H9 (cell line): ENCODE measurements at regions not wholly inside any gene's neighbourhood (a gene's known extent, or its start where the extent isn't known, plus 50 kb on each side); places are given as distances from the start of the nearest gene placed in this dataset.

Experiments used
- DNase-seq: peaks from one replicate; pipeline ENCODE4 v3.0.0-alpha.2; 2017
- H2AFZ ChIP-seq: one replicate; pipeline ENCODE4 v1.6.1; 2013; ENCODE audit warnings: mild to moderate bottlenecking, low read length, control low read depth, moderate library complexity
- H2AK5ac ChIP-seq: 2 replicates; pipeline ENCODE4 v1.6.1; 2013; ENCODE audit warnings: low read length, control low read depth, mixed read lengths; ENCODE audit not compliant: insufficient read length
- H2BK120ac ChIP-seq: one replicate; pipeline ENCODE4 v1.6.1; 2013; ENCODE audit warnings: low read depth, mild to moderate bottlenecking, low read length, control low read depth, inconsistent platforms; ENCODE audit not compliant: poor library complexity, severe bottlenecking
- H2BK12ac ChIP-seq: 2 replicates; pipeline ENCODE4 v1.6.1; 2013; ENCODE audit warnings: low read length, control low read depth, mixed read lengths, low read depth; ENCODE audit not compliant: insufficient read length
- H2BK15ac ChIP-seq: 2 replicates; pipeline ENCODE4 v1.6.1; 2013; ENCODE audit warnings: low read depth, low read length, control low read depth
- H2BK20ac ChIP-seq: one replicate; pipeline ENCODE4 v1.6.1; 2013; ENCODE audit warnings: low read depth, mild to moderate bottlenecking, low read length, control low read depth, inconsistent platforms; ENCODE audit not compliant: poor library complexity, severe bottlenecking
- H2BK5ac ChIP-seq: 2 replicates; pipeline ENCODE4 v1.6.1; 2013; ENCODE audit warnings: low read length, control low read depth, mixed read lengths; ENCODE audit not compliant: insufficient read length
- H3K14ac ChIP-seq: 2 replicates; pipeline ENCODE4 v1.6.1; 2013; ENCODE audit warnings: low read length, control low read depth; ENCODE audit not compliant: insufficient read depth
- H3K18ac ChIP-seq: 2 replicates; pipeline ENCODE4 v1.6.1; 2013; ENCODE audit warnings: low read depth, mild to moderate bottlenecking, mixed read lengths, low read length, control low read depth; ENCODE audit not compliant: insufficient read length
- H3K23ac ChIP-seq: 2 replicates; pipeline ENCODE4 v1.6.1; 2013; ENCODE audit warnings: low read length, control low read depth, mixed read lengths, low read depth; ENCODE audit not compliant: insufficient read length
- H3K23me2 ChIP-seq: 2 replicates; pipeline ENCODE4 v1.6.1; 2013; ENCODE audit warnings: low read depth, mild to moderate bottlenecking, mixed read lengths, low read length, control low read depth; ENCODE audit not compliant: insufficient read length, poor library complexity, severe bottlenecking
- H3K27ac ChIP-seq: 2 replicates; pipeline ENCODE4 v1.5.1; 2013; ENCODE audit warnings: low read length, control low read depth, mixed read lengths, low read depth; ENCODE audit not compliant: insufficient read length
- H3K27me3 ChIP-seq: 2 replicates; pipeline ENCODE4 v1.6.1; 2013; ENCODE audit warnings: low read length, control low read depth, inconsistent platforms; ENCODE audit not compliant: insufficient read depth
- H3K4ac ChIP-seq: 2 replicates; pipeline ENCODE4 v1.6.1; 2013; ENCODE audit warnings: low read depth, mild to moderate bottlenecking, control low read depth, inconsistent platforms, low read length, moderate library complexity
- H3K4me1 ChIP-seq: 2 replicates; pipeline ENCODE4 v1.6.1; 2013; ENCODE audit warnings: low read length, control low read depth, inconsistent platforms; ENCODE audit not compliant: insufficient read depth
- H3K4me2 ChIP-seq: 2 replicates; pipeline ENCODE4 v1.6.1; 2013; ENCODE audit warnings: low read length, control low read depth, mixed read lengths; ENCODE audit not compliant: insufficient read length, insufficient read depth
- H3K56ac ChIP-seq: 2 replicates; pipeline ENCODE4 v1.6.1; 2013; ENCODE audit warnings: low read depth, mild to moderate bottlenecking, mixed read lengths, low read length, control low read depth; ENCODE audit not compliant: insufficient read length
- H3K79me1 ChIP-seq: 2 replicates; pipeline ENCODE4 v1.6.1; 2013; ENCODE audit warnings: low read depth, mild to moderate bottlenecking, moderate library complexity, low read length, control low read depth, inconsistent platforms; ENCODE audit not compliant: insufficient read depth, poor library complexity, severe bottlenecking
- H3K79me2 ChIP-seq: 2 replicates; pipeline ENCODE4 v1.6.1; 2013; ENCODE audit warnings: low read length, control low read depth, inconsistent platforms; ENCODE audit not compliant: insufficient read depth
- H3K9ac ChIP-seq: 2 replicates; pipeline ENCODE4 v1.6.1; 2013; ENCODE audit warnings: low read length, control low read depth, mixed read lengths; ENCODE audit not compliant: insufficient read length; ENCODE audit errors: extremely low read depth
- H3K9me3 ChIP-seq: one replicate; pipeline ENCODE4 v1.6.1; 2013; ENCODE audit warnings: low read depth, low read length, inconsistent platforms; ENCODE audit not compliant: control insufficient read depth
- H3T11ph ChIP-seq: one replicate; pipeline ENCODE4 v1.6.1; 2013; ENCODE audit warnings: mild to moderate bottlenecking, low read length, control low read depth, inconsistent platforms
- H4K20me1 ChIP-seq: one replicate; pipeline ENCODE4 v1.6.1; 2013; ENCODE audit not compliant: control insufficient read depth, insufficient read length, insufficient read depth
- H4K5ac ChIP-seq: 2 replicates; pipeline ENCODE4 v1.6.1; 2013; ENCODE audit warnings: low read depth, mild to moderate bottlenecking, mixed read lengths, low read length, control low read depth; ENCODE audit not compliant: insufficient read length
- H4K8ac ChIP-seq: replicated peaks from 2 replicates; pipeline ENCODE4 v1.6.1; 2013; ENCODE audit warnings: low read length, control low read depth, mixed read lengths, low read depth; ENCODE audit not compliant: insufficient read length
- H4K91ac ChIP-seq: 2 replicates; pipeline ENCODE4 v1.6.1; 2013; ENCODE audit warnings: low read depth, mild to moderate bottlenecking, moderate library complexity, mixed read lengths, low read length, control low read depth; ENCODE audit not compliant: insufficient read length
- H3K27ac Mint-ChIP-seq, 3 experiments: 2 replicates in 2 of 3; 3 replicates in 1 of 3; pipeline ENCODE4 v1.8.0; 2020 to 2021; ENCODE audit warnings: mixed read lengths in 3 of 3, mild to moderate bottlenecking in 1 of 3, moderate library complexity in 1 of 3
- H3K27me3 Mint-ChIP-seq: 2 replicates; pipeline ENCODE4 v1.8.0; 2021; ENCODE audit warnings: low read depth, mild to moderate bottlenecking, moderate library complexity, mixed read lengths
- H3K36me3 Mint-ChIP-seq, 3 experiments: 2 replicates in 2 of 3; 3 replicates in 1 of 3; pipeline ENCODE4 v1.8.0; 2020 to 2021; ENCODE audit warnings: low read depth in 3 of 3, mixed read lengths in 3 of 3; ENCODE audit not compliant: insufficient read depth in 1 of 3
- H3K4me1 Mint-ChIP-seq, 2 experiments: 2 replicates each; pipeline ENCODE4 v1.8.0; 2020; ENCODE audit warnings: mixed read lengths in 2 of 2
- H3K4me3 Mint-ChIP-seq, 2 experiments: 2 replicates in 1 of 2; 3 replicates in 1 of 2; pipeline ENCODE4 v1.8.0; 2020 to 2021; ENCODE audit warnings: mild to moderate bottlenecking in 2 of 2, mixed read lengths in 2 of 2, moderate library complexity in 1 of 2
- H3K9me3 Mint-ChIP-seq, 2 experiments: 2 replicates in 1 of 2; 3 replicates in 1 of 2; pipeline ENCODE4 v1.8.0; 2020; ENCODE audit warnings: mild to moderate bottlenecking in 2 of 2, mixed read lengths in 2 of 2, moderate library complexity in 1 of 2
- CTCF ChIP-seq: fragments of 200-600 bp; sonication (generic); conservative IDR thresholded peaks from 3 replicates; pipeline ENCODE4 v1.8.0; 2021; ENCODE audit warnings: antibody characterized with exemption, mild to moderate bottlenecking
- WGBS: extraction: QIAGEN DNeasy Blood & Tissue Kit; methylation state at CpG from one replicate; pipeline ENCODE4 v1.1.7; 2013; ENCODE audit warnings: missing lambda C conversion rate, low lambda C conversion rate, mixed read lengths; ENCODE audit not compliant: insufficient read length; ENCODE audit errors: extremely low coverage; 5-methylcytosine and 5-hydroxymethylcytosine counted together

GRCh38 chr18:993560-993959, 88.9 kb downstream of the ADCYAP1 start:
- Histone ChIP-seq H3K27ac (no peak overlapping the region), H2BK120ac (no peak overlapping the region), H3K18ac (no peak overlapping the region), H3T11ph (no peak overlapping the region), H2AK5ac (no peak overlapping the region), H4K5ac (no peak overlapping the region), H3K4me2 (no peak overlapping the region), H3K23ac (no peak overlapping the region), H2BK15ac (no peak overlapping the region), H3K9ac (no peak overlapping the region), H3K14ac (no peak overlapping the region), H2BK12ac (no peak overlapping the region), H3K23me2 (no peaks in the 10 kb centered on the region), H3K27me3 (no peaks in the 10 kb centered on the region), H4K91ac (no peak overlapping the region), H3K4ac (no peak overlapping the region), H2BK20ac (no peak overlapping the region), H2AFZ (no peak overlapping the region), H3K79me2 (0 out of 2 replicates have a peak, but pooled peaks cover 2% of the 10 kb centered on the region), H3K4me1 (no peaks in the 10 kb centered on the region), H4K20me1 (no peaks in the 10 kb centered on the region), H3K9me3 (no peaks in the 10 kb centered on the region), H3K79me1 (peaks cover 6% of the 10 kb centered on the region), H2BK5ac (no peak overlapping the region), H4K8ac (no peak overlapping the region), H3K56ac (no peak overlapping the region)
- no peak for DNase-seq
- Mint-ChIP-seq H3K9me3 (peaks cover 8% of the 10 kb centered on the region in 2 experiments; a peak in 3 of 5 replicates), H3K27ac (no peak overlapping the region), H3K4me3 (no peak overlapping the region), H3K4me1 (peaks cover 8 to 9% of the 10 kb centered on the region in 2 experiments; a peak in 3 of 4 replicates), H3K27me3 (no peaks in the 10 kb centered on the region), H3K36me3 (peaks cover 9 to 19% (median 13%) of the 10 kb centered on the region in 3 experiments)
- no CpG with 5 or more reads among the region's 3 CpGs for WGBS
- no peak for TF ChIP-seq CTCF
